Loucy (cell line): ENCODE measurements at regions not wholly inside any gene's neighbourhood (a gene's known extent, or its start where the extent isn't known, plus 50 kb on each side); places are given as distances from the start of the nearest gene placed in this dataset.

ENCODE experiments used
- H2AFZ ChIP-seq: fragments of 200-600 bp; sonication (generic); 2 replicates; pipeline ENCODE4 v1.6.0; 2016; ENCODE audit warnings: antibody characterized with exemption, mild to moderate bottlenecking, low read length, moderate library complexity
- H3F3A ChIP-seq: fragments of 200-600 bp; 2 replicates; pipeline ENCODE4 v1.6.0; 2016; ENCODE audit warnings: antibody characterized with exemption, low read depth, mild to moderate bottlenecking
- H3K27me3 ChIP-seq: fragments of 200-600 bp; sonication (generic); 2 replicates; pipeline ENCODE4 v1.6.1; 2014; ENCODE audit warnings: low read length, mild to moderate bottlenecking; ENCODE audit not compliant: insufficient read depth, poor library complexity, severe bottlenecking
- H3K36me3 ChIP-seq: fragments of 200-600 bp; sonication (generic); 2 replicates; pipeline ENCODE4 v1.6.1; 2016; ENCODE audit warnings: low read length; ENCODE audit not compliant: insufficient read depth
- H3K4me1 ChIP-seq: fragments of 200-600 bp; sonication (generic); 2 replicates; pipeline ENCODE4 v1.5.1; 2014; ENCODE audit warnings: low read length, mild to moderate bottlenecking; ENCODE audit not compliant: insufficient read depth, poor library complexity, severe bottlenecking
- H3K4me2 ChIP-seq: fragments of 200-600 bp; sonication (generic); 2 replicates; pipeline ENCODE4 v1.6.0; 2014; ENCODE audit warnings: antibody characterized with exemption, low read length, low read depth, mild to moderate bottlenecking; ENCODE audit not compliant: poor library complexity, severe bottlenecking
- H3K4me3 ChIP-seq: fragments of 200-600 bp; sonication (generic); 2 replicates; pipeline ENCODE4 v1.5.1; 2014; ENCODE audit warnings: low read length, mild to moderate bottlenecking, mixed read lengths; ENCODE audit not compliant: poor library complexity, severe bottlenecking
- H3K79me2 ChIP-seq: fragments of 200-600 bp; sonication (generic); 2 replicates; pipeline ENCODE4 v1.6.1; 2014; ENCODE audit warnings: low read length; ENCODE audit not compliant: insufficient read depth
- H3K9ac ChIP-seq: fragments of 200-600 bp; sonication (generic); 2 replicates; pipeline ENCODE4 v1.6.0; 2014; ENCODE audit warnings: mild to moderate bottlenecking, low read depth, low read length, moderate library complexity; ENCODE audit not compliant: poor library complexity, severe bottlenecking
- H3K9me2 ChIP-seq: fragments of 200-600 bp; sonication (generic); replicated peaks from 2 replicates; pipeline ENCODE4 v1.6.1; 2016; ENCODE audit warnings: low read depth, low read length, mixed read lengths
- H3K9me3 ChIP-seq: fragments of 200-600 bp; sonication (generic); 2 replicates; pipeline ENCODE4 v1.6.1; 2014; ENCODE audit warnings: mild to moderate bottlenecking, antibody characterized with exemption, low read length, low read depth; ENCODE audit not compliant: insufficient read depth
- H4K20me1 ChIP-seq: fragments of 200-600 bp; sonication (generic); 2 replicates; pipeline ENCODE4 v1.6.0; 2014; ENCODE audit warnings: antibody characterized with exemption, low read length, mild to moderate bottlenecking; ENCODE audit not compliant: insufficient read depth, poor library complexity, severe bottlenecking
- EZH2phosphoT487 ChIP-seq: fragments of 200-600 bp; IDR thresholded peaks from 2 replicates; pipeline ENCODE4 v1.6.1; 2018; ENCODE audit warnings: antibody characterized with exemption, mild to moderate bottlenecking, moderate library complexity, borderline replicate concordance
- TF ChIP-seq, protein P1 (sequence below): fragments of 200-600 bp; sonication (generic); conservative IDR thresholded peaks from 2 replicates; pipeline ENCODE4 v1.5.1; 2014; ENCODE audit warnings: mild to moderate bottlenecking, antibody characterized with exemption, low read length

GRCh38 chr11:129636926-129637325 lies 178.7 kb upstream of the TMEM45B start:
- no peak overlapping the region for H3K9ac ChIP-seq

GRCh38 chr11:129637473-129637872 lies 178.2 kb upstream of the TMEM45B start:
- H3K9ac ChIP-seq: no peak overlapping the region
- TF ChIP-seq, protein P1, sequence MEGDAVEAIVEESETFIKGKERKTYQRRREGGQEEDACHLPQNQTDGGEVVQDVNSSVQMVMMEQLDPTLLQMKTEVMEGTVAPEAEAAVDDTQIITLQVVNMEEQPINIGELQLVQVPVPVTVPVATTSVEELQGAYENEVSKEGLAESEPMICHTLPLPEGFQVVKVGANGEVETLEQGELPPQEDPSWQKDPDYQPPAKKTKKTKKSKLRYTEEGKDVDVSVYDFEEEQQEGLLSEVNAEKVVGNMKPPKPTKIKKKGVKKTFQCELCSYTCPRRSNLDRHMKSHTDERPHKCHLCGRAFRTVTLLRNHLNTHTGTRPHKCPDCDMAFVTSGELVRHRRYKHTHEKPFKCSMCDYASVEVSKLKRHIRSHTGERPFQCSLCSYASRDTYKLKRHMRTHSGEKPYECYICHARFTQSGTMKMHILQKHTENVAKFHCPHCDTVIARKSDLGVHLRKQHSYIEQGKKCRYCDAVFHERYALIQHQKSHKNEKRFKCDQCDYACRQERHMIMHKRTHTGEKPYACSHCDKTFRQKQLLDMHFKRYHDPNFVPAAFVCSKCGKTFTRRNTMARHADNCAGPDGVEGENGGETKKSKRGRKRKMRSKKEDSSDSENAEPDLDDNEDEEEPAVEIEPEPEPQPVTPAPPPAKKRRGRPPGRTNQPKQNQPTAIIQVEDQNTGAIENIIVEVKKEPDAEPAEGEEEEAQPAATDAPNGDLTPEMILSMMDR: no peak
- no peak for TF ChIP-seq EZH2phosphoT487
- peaks cover 35% of the 10 kb centered on the region for H3K4me1 ChIP-seq
- 0 out of 2 replicates have a peak overlapping the region, but pooled peaks have one; percentile 8 for H2AFZ ChIP-seq
- H3F3A ChIP-seq: no peaks in the 10 kb centered on the region
- H3K9me3 ChIP-seq: no peaks in the 10 kb centered on the region
- H3K36me3 ChIP-seq: no peaks in the 10 kb centered on the region
- H3K4me3 ChIP-seq: no peak overlapping the region
- no peaks in the 10 kb centered on the region for H3K9me2 ChIP-seq
- no peaks in the 10 kb centered on the region for H4K20me1 ChIP-seq
- no peaks in the 10 kb centered on the region for H3K27me3 ChIP-seq
- H3K79me2 ChIP-seq: no peaks in the 10 kb centered on the region
- peak overlapping the region; percentile 8 for H3K4me2 ChIP-seq

More at GRCh38 chr11:129636926-129637325, 178.7 kb upstream of the TMEM45B start:
- H3K4me2 ChIP-seq: no peak overlapping the region
- H3K9me3 ChIP-seq: no peaks in the 10 kb centered on the region
- H2AFZ ChIP-seq: 0 out of 2 replicates have a peak overlapping the region, but pooled peaks have one; percentile 8
- H3K79me2 ChIP-seq: no peaks in the 10 kb centered on the region
- no peaks in the 10 kb centered on the region for H4K20me1 ChIP-seq
- H3K4me3 ChIP-seq: no peak overlapping the region
- H3K9me2 ChIP-seq: no peaks in the 10 kb centered on the region
- no peaks in the 10 kb centered on the region for H3K36me3 ChIP-seq
- no peaks in the 10 kb centered on the region for H3K27me3 ChIP-seq
- H3F3A ChIP-seq: no peaks in the 10 kb centered on the region
- peaks cover 35% of the 10 kb centered on the region for H3K4me1 ChIP-seq
- TF ChIP-seq EZH2phosphoT487: no peak

GRCh38 chr11:129637983-129638776 lies 177.5 kb upstream of the TMEM45B start:
- no peaks in the 10 kb centered on the region for H3K9me3 ChIP-seq

More at GRCh38 chr11:129637983-129638776, 177.5 kb upstream of the TMEM45B start:
- Histone ChIP-seq H3K9me2 (no peaks in the 10 kb centered on the region), H3K4me1 (peaks cover 35% of the 10 kb centered on the region), H3K9ac (no peak overlapping the region), H3K36me3 (no peaks in the 10 kb centered on the region), H3K4me2 (peak overlapping the region; percentile 8), H3K4me3 (no peak overlapping the region), H3F3A (no peaks in the 10 kb centered on the region), H3K79me2 (no peaks in the 10 kb centered on the region), H3K27me3 (no peaks in the 10 kb centered on the region), H2AFZ (0 out of 2 replicates have a peak overlapping the region, but pooled peaks have one; percentile 8), H4K20me1 (no peaks in the 10 kb centered on the region)
- TF ChIP-seq EZH2phosphoT487: no peak
- TF ChIP-seq, protein P1: no peak
